HepG2 (cell line): ENCODE measurements at regions not wholly inside any gene's neighbourhood (a gene's known extent, or its start where the extent isn't known, plus 50 kb on each side); places are given as distances from the start of the nearest gene placed in this dataset.

Source experiments
- ATAC-seq: fragments of 200-7000 bp; cut with Tn5 transposase; 3 replicates; pipeline ENCODE4 v1.9.1; 2020; ENCODE audit warnings: mild to moderate bottlenecking, moderate library complexity
- BruUV-seq: library from RNA; stranded (reverse); fragments of 400-500 nt; replicated peaks from 2 replicates; lab custom pipeline; 2021; lab: Mats Ljungman, UMichigan
- CTCF ChIA-PET: fragments of 300-600 bp; formaldehyde crosslinking; extraction: SDS; loops from one replicate; lab custom pipeline; 2021; ENCODE audit warnings: low total read pairs, inconsistent platforms, low intra/inter-chr PET ratio; lab: Yijun Ruan, JAX
- POLR2A ChIA-PET: fragments of 350-600 bp; sonication (Branson Sonifier 250); formaldehyde crosslinking; loops from one replicate; lab custom pipeline; 2020; ENCODE audit warnings: antibody characterized with exemption, inconsistent platforms; lab: Yijun Ruan, JAX
- DNase-seq: peaks from one replicate; pipeline ENCODE4 v3.0.0-alpha.2; 2015; ENCODE audit warnings: low spot score
- FAIRE-seq: peaks from 3 replicates; lab custom pipeline; 2011; peaks lifted over from hg19 to GRCh38; lab: Jason Lieb, UNC
- H2AFZ ChIP-seq: one replicate; pipeline ENCODE4 v1.6.1; 2011; ENCODE audit warnings: low read length, inconsistent platforms
- H3K27ac ChIP-seq: fragments of 300-600 bp; 3 replicates; pipeline ENCODE4 v1.8.0; 2011; ENCODE audit warnings: mixed run types, mild to moderate bottlenecking, mixed read lengths, low read length, inconsistent platforms; ENCODE audit not compliant: insufficient read depth; ENCODE audit errors: extremely low read length
- H3K27me3 ChIP-seq, 2 experiments: fragments of 200-600 bp in 1 of 2; 2 replicates in 1 of 2; 3 replicates in 1 of 2; pipeline versions ENCODE4 v1.6.0 to v1.8.0; 2011; ENCODE audit warnings: low read length in 2 of 2, mild to moderate bottlenecking in 2 of 2, moderate library complexity in 2 of 2, inconsistent platforms in 1 of 2; ENCODE audit not compliant: insufficient read depth in 2 of 2, control insufficient read depth in 1 of 2
- H3K36me3 ChIP-seq, 2 experiments: fragments of 200-600 bp in 1 of 2; replicated peaks in 1 of 2; 2 replicates in 1 of 2; 3 replicates in 1 of 2; pipeline versions ENCODE4 v1.5.1 to v1.8.0; 2011; ENCODE audit warnings: low read length in 2 of 2, inconsistent platforms in 1 of 2; ENCODE audit not compliant: insufficient read depth in 2 of 2, control insufficient read depth in 1 of 2
- H3K4me1 ChIP-seq: 2 replicates; pipeline ENCODE4 v1.5.1; 2012; ENCODE audit warnings: low read length, inconsistent platforms; ENCODE audit not compliant: insufficient read depth
- H3K4me2 ChIP-seq: 2 replicates; pipeline ENCODE4 v1.6.0; 2011; ENCODE audit warnings: low read depth, low read length, inconsistent platforms
- H3K4me3 ChIP-seq, 3 experiments: fragments of 200-600 bp in 1 of 3; sonication (generic), shearing (Covaris generic) in 1 of 3; replicated peaks in 1 of 3; 2 replicates each; pipeline ENCODE4 v1.5.1; 2011 to 2016; ENCODE audit warnings: low read length in 3 of 3, inconsistent platforms in 2 of 3, low read depth in 2 of 3, mild to moderate bottlenecking in 2 of 3, control low read depth in 1 of 3, mixed read lengths in 1 of 3; ENCODE audit not compliant: insufficient read depth in 1 of 3
- H3K79me2 ChIP-seq: one replicate; pipeline ENCODE4 v1.6.1; 2011; ENCODE audit warnings: low read length, inconsistent platforms; ENCODE audit not compliant: insufficient read depth
- H3K9ac ChIP-seq: 2 replicates; pipeline ENCODE4 v1.6.0; 2011; ENCODE audit warnings: mild to moderate bottlenecking, low read depth, low read length, inconsistent platforms; ENCODE audit not compliant: insufficient read depth
- H3K9me3 ChIP-seq: 2 replicates; pipeline ENCODE4 v1.5.1; 2012; ENCODE audit warnings: mild to moderate bottlenecking, low read length
- H4K20me1 ChIP-seq: 2 replicates; pipeline ENCODE4 v1.6.0; 2011; ENCODE audit warnings: inconsistent platforms, mild to moderate bottlenecking, low read length, moderate library complexity; ENCODE audit not compliant: insufficient read depth
- ADNP ChIP-seq: sonication (generic); formaldehyde crosslinking; IDR thresholded peaks from 2 replicates; pipeline ENCODE4 v1.4.0; 2020; ENCODE audit warnings: missing genetic modification reagents
- ARHGAP35 ChIP-seq: sonication (generic); formaldehyde crosslinking; IDR thresholded peaks from 2 replicates; pipeline ENCODE4 v1.9.0; 2022; ENCODE audit warnings: mild to moderate bottlenecking, inconsistent platforms, moderate library complexity, missing genetic modification reagents, borderline replicate concordance
- ATF1 ChIP-seq: IDR thresholded peaks from 2 replicates; pipeline ENCODE4 v1.6.1; 2016; ENCODE audit warnings: mild to moderate bottlenecking, control low read depth
- FOXC1 ChIP-seq: sonication (generic); formaldehyde crosslinking; IDR thresholded peaks from 2 replicates; pipeline ENCODE4 v1.8.0; 2022; ENCODE audit warnings: mild to moderate bottlenecking, missing genetic modification reagents, borderline replicate concordance
- GFI1 ChIP-seq: sonication (generic); formaldehyde crosslinking; IDR thresholded peaks from 2 replicates; pipeline ENCODE4 v1.5.0; 2020; ENCODE audit warnings: missing genetic modification reagents, mild to moderate bottlenecking, borderline replicate concordance
- MAFK ChIP-seq, 2 experiments: IDR thresholded peaks in 1 of 2; conservative IDR thresholded peaks in 1 of 2; 2 replicates each; pipeline ENCODE4 v1.6.1; 2011; ENCODE audit warnings: improper control_type of control experiment in 2 of 2, low read length in 2 of 2
- NRL ChIP-seq: sonication (generic); formaldehyde crosslinking; IDR thresholded peaks from 2 replicates; pipeline ENCODE4 v1.5.0; 2020; ENCODE audit warnings: missing genetic modification reagents, mild to moderate bottlenecking, moderate library complexity, borderline replicate concordance
- SMARCE1 ChIP-seq: fragments of 450-650 bp; IDR thresholded peaks from 2 replicates; pipeline ENCODE4 v1.6.1; 2017; ENCODE audit warnings: borderline replicate concordance
- SRY ChIP-seq: sonication (generic); formaldehyde crosslinking; IDR thresholded peaks from 2 replicates; pipeline ENCODE4 v1.8.0; 2022; ENCODE audit warnings: mild to moderate bottlenecking, missing genetic modification reagents
- ZEB1 ChIP-seq: IDR thresholded peaks from 2 replicates; pipeline ENCODE4 v1.6.1; 2012; ENCODE audit warnings: mild to moderate bottlenecking, low read depth, inconsistent platforms; ENCODE audit not compliant: insufficient replicate concordance
- WGBS: methylation state at CpG from one replicate; pipeline ENCODE4 v1.1.6; 2017; ENCODE audit warnings: low lambda C conversion rate; 5-methylcytosine and 5-hydroxymethylcytosine counted together
- in situ Hi-C: cut with HindIII; loops from 2 replicates; pipeline ENCODE4 v1.10.0; 2017; ENCODE audit warnings: low pct_unique_long_range_greater_than_20kb; ENCODE audit not compliant: extremely low pct_ligation_motif_present
- intact Hi-C: fragments of 100-400 bp; cut with micrococcal nuclease; formaldehyde crosslinking; loops from one replicate; pipeline ENCODE4 v1.10.0; 2022; ENCODE audit not compliant: unreplicated experiment
- TF ChIP-seq, protein P1 (sequence below): sonication (generic); formaldehyde crosslinking; IDR thresholded peaks from 2 replicates; pipeline ENCODE4 v1.8.1; 2022; ENCODE audit warnings: mild to moderate bottlenecking, missing genetic modification reagents

GRCh38 chr4:106454581-106454980 lies 86.0 kb upstream of the GIMD1 start (continued):
- TF ChIP-seq, protein P1, sequence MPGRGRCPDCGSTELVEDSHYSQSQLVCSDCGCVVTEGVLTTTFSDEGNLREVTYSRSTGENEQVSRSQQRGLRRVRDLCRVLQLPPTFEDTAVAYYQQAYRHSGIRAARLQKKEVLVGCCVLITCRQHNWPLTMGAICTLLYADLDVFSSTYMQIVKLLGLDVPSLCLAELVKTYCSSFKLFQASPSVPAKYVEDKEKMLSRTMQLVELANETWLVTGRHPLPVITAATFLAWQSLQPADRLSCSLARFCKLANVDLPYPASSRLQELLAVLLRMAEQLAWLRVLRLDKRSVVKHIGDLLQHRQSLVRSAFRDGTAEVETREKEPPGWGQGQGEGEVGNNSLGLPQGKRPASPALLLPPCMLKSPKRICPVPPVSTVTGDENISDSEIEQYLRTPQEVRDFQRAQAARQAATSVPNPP = no peak

GRCh38 chr4:106454021-106454420 lies 85.4 kb upstream of the GIMD1 start:
- intact Hi-C loops (no loop called here), in situ Hi-C loops (no loop called here)
- no peak overlapping the region for H3K4me3 ChIP-seq
- DNase-seq = no peak
- TF ChIP-seq ADNP (CRISPR knock-in tag) (no peak), ATF1 (CRISPR knock-in tag) (no peak), ARHGAP35 (no peak), SRY (CRISPR knock-in tag) (no peak), FOXC1 (no peak), ZEB1 (no peak), MAFK (conservative IDR thresholded peaks at IDR 0.05 in 1 of 2, IDR thresholded peaks at IDR 0.05 in 1 of 2; ENCODE audit: low read length in 2 of 2) (no peak), GFI1 (no peak), NRL (no peak), SMARCE1 (no peak)
- TF ChIP-seq, all 625 proteins: peak for 0
- Histone ChIP-seq H3K9me3 (no peaks in the 10 kb centered on the region), H4K20me1 (no peaks in the 10 kb centered on the region), H3K79me2 (no peaks in the 10 kb centered on the region), H3K36me3 (no peaks in the 10 kb centered on the region), H3K27ac (no peak overlapping the region), H3K4me2 (no peak overlapping the region), H3K9ac (no peak overlapping the region), H3K27me3 (no peaks in the 10 kb centered on the region), H2AFZ (no peak overlapping the region), H3K4me1 (no peaks in the 10 kb centered on the region)
- WGBS = 2% methylated on average over 2 of the region's 2 CpGs
- no TSS peak for BruUV-seq
- ATAC-seq (no peak), FAIRE-seq (no peak)
- ChIA-PET POLR2A (no interaction called here), CTCF (no interaction called here)
